ENCODE measurements at regions not wholly inside any gene's neighbourhood (a gene's known extent, or its start where the extent isn't known, plus 50 kb on each side); places are given as distances from the start of the nearest gene placed in this dataset.

DNA sequence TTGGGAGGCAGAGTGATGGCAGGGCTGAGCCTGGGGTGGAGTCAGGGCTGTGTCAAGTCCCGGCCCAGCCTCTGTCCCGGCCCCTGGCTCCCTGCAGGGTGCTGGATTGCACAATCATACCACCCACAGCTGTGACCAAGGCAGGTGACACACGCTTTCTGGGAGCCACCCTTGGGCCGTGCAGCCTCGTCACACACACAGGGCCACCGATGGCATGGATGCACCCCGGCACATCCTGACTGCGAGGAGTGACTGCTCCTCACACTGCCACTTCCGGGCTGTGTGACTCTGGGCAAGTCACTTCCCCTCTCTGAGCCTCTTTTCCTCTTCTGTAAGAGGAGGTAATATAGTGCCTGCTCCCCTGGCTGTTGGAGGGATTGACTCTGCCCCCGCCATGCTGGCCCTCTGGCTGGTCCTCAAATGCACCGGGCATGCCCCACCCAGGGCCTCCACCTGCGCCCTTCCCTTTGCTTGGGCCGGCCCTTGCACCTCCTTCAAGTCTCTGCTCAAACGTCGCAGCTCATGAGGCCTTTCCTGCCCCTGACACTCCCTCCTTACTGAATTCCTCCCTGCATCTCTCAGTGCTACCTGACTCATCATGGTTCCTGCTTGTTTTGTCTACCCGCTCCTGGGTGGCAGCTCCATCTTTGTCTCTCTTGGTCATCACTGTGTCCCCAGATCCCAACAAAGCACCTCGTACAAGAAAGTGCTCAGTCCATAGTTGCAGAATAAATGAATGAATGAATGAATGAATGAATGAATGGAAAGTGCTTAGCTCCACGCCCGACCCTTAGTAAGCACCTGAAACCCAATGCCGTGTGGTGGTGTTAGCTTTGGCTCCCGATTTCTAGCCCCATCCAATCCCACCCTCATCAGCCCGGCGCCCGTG lies 93.5 kb downstream of the CEBPB start:
- TF ChIP-seq ZFP3 (CRISPR knock-in tag; IDR thresholded peaks at IDR 0.05) = no peak
- TF ChIP-seq, protein P1, sequence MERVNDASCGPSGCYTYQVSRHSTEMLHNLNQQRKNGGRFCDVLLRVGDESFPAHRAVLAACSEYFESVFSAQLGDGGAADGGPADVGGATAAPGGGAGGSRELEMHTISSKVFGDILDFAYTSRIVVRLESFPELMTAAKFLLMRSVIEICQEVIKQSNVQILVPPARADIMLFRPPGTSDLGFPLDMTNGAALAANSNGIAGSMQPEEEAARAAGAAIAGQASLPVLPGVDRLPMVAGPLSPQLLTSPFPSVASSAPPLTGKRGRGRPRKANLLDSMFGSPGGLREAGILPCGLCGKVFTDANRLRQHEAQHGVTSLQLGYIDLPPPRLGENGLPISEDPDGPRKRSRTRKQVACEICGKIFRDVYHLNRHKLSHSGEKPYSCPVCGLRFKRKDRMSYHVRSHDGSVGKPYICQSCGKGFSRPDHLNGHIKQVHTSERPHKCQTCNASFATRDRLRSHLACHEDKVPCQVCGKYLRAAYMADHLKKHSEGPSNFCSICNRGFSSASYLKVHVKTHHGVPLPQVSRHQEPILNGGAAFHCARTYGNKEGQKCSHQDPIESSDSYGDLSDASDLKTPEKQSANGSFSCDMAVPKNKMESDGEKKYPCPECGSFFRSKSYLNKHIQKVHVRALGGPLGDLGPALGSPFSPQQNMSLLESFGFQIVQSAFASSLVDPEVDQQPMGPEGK (CRISPR knock-in tag; IDR thresholded peaks at IDR 0.05; ENCODE audit: borderline replicate concordance) = no peak
- TF ChIP-seq ZNF8 (CRISPR knock-in tag; IDR thresholded peaks at IDR 0.05) = no peak
- TF ChIP-seq ZFP30 (CRISPR knock-in tag; IDR thresholded peaks at IDR 0.05) = no peak

All from SK-N-SH treated with all-trans-retinoic acid at 6 μM for 48 hours (cell line).